Activated CD8-positive, alpha-beta memory T cell treated with anti-CD3 and anti-CD28 coated beads, Interleukin-2, amount 10 ng/mL, durations not matched to agents 7 days and 5 days (primary cell): ENCODE measurements at regions not wholly inside any gene's neighbourhood (a gene's known extent, or its start where the extent isn't known, plus 50 kb on each side); places are given as distances from the start of the nearest gene placed in this dataset.
A peak's percentile ranks its signal among the peaks of the same experiment; 100 is the strongest.

Experiments
- ATAC-seq: fragments of 150-1000 bp; cut with Tn5 transposase; one replicate; pipeline ENCODE4 v1.10.0; 2021; ENCODE audit warnings: moderate library complexity
- CTCF ChIA-PET: fragments of 350-600 bp; sonication (Branson Sonifier 250); formaldehyde crosslinking; loops from one replicate; lab custom pipeline; 2021; ENCODE audit warnings: antibody characterized with exemption; lab: Charles Lee
- DNase-seq: peaks from one replicate; pipeline ENCODE4 v3.0.0-alpha.2; 2020
- H3K27ac Mint-ChIP-seq: one replicate; pipeline ENCODE4 v1.8.0; 2021; ENCODE audit warnings: mild to moderate bottlenecking, mixed read lengths
- H3K27me3 Mint-ChIP-seq: one replicate; pipeline ENCODE4 v1.8.0; 2021; ENCODE audit warnings: mixed read lengths
- H3K36me3 Mint-ChIP-seq: one replicate; pipeline ENCODE4 v1.8.0; 2021; ENCODE audit warnings: mild to moderate bottlenecking, mixed read lengths
- H3K4me1 Mint-ChIP-seq: one replicate; pipeline ENCODE4 v1.8.0; 2021; ENCODE audit warnings: mixed read lengths
- H3K4me3 Mint-ChIP-seq: one replicate; pipeline ENCODE4 v1.8.0; 2021; ENCODE audit warnings: mild to moderate bottlenecking, moderate library complexity, mixed read lengths
- H3K9me3 Mint-ChIP-seq: one replicate; pipeline ENCODE4 v1.8.0; 2022; ENCODE audit warnings: low read depth, mixed read lengths

- Mint-ChIP-seq H3K27ac (no peak overlapping the region), H3K27me3 (peaks cover 2% of the 10 kb centered on the region), H3K36me3 (no peaks in the 10 kb centered on the region), H3K9me3 (peaks cover 2% of the 10 kb centered on the region), H3K4me3 (no peak overlapping the region), H3K4me1 (no peaks in the 10 kb centered on the region)
- ATAC-seq (no peak), DNase-seq (no peak)
- CTCF ChIA-PET, result no interaction called here
Observed at GRCh38 chr15:100735129-100736053, 133.0 kb downstream of the ASB7 start.

- ATAC-seq, result no peak
- H3K4me1 Mint-ChIP-seq, result no peaks in the 10 kb centered on the region
- H3K27ac Mint-ChIP-seq, result no peak overlapping the region
- no peak for DNase-seq
- no peak overlapping the region for H3K4me3 Mint-ChIP-seq
- peaks cover 10% of the 10 kb centered on the region for H3K27me3 Mint-ChIP-seq
- CTCF ChIA-PET, result no interaction called here
- H3K9me3 Mint-ChIP-seq, result peaks cover 2% of the 10 kb centered on the region
- no peaks in the 10 kb centered on the region for H3K36me3 Mint-ChIP-seq
Observed at GRCh38 chr15:100737214-100737613, 134.8 kb downstream of the ASB7 start.

- no peaks in the 10 kb centered on the region for H3K36me3 Mint-ChIP-seq
- peaks cover 2% of the 10 kb centered on the region for H3K9me3 Mint-ChIP-seq
- H3K27me3 Mint-ChIP-seq, result peaks cover 22% of the 10 kb centered on the region
- H3K4me3 Mint-ChIP-seq, result no peak overlapping the region
- DNase-seq, result no peak
- H3K27ac Mint-ChIP-seq, result no peak overlapping the region
- no peaks in the 10 kb centered on the region for H3K4me1 Mint-ChIP-seq
- CTCF ChIA-PET, result interaction anchor here (1.1 kb wide), 1 partner anchor 134 kb away, joined by 3 read pairs; no protein-coding TSS in a partner anchor
- ATAC-seq, result no peak
Observed at GRCh38 chr15:100738614-100739013, 136.2 kb downstream of the ASB7 start.

GRCh38 chr15:100740138-100740537 lies 137.7 kb downstream of the ASB7 start:
- CTCF ChIA-PET, result no interaction called here
- peaks cover 29% of the 10 kb centered on the region for H3K27me3 Mint-ChIP-seq
- no peak for DNase-seq
- no peak overlapping the region for H3K27ac Mint-ChIP-seq
- H3K9me3 Mint-ChIP-seq, result no peaks in the 10 kb centered on the region
- no peaks in the 10 kb centered on the region for H3K4me1 Mint-ChIP-seq
- no peak for ATAC-seq
- no peak overlapping the region for H3K4me3 Mint-ChIP-seq
- H3K36me3 Mint-ChIP-seq, result no peaks in the 10 kb centered on the region

GRCh38 chr15:100751585-100751984 lies 128.0 kb upstream of the ALDH1A3 start:
- Mint-ChIP-seq H3K9me3 (peaks cover 9% of the 10 kb centered on the region), H3K4me3 (no peak overlapping the region), H3K36me3 (no peaks in the 10 kb centered on the region), H3K27ac (no peak overlapping the region), H3K27me3 (peaks cover 45% of the 10 kb centered on the region), H3K4me1 (no peaks in the 10 kb centered on the region)
- ATAC-seq (no peak), DNase-seq (no peak)
- CTCF ChIA-PET, result no interaction called here

GRCh38 chr15:100753503-100753902 lies 126.1 kb upstream of the ALDH1A3 start:
- no peaks in the 10 kb centered on the region for H3K9me3 Mint-ChIP-seq
- no peak overlapping the region for H3K27ac Mint-ChIP-seq
- CTCF ChIA-PET, result no interaction called here
- no peak for ATAC-seq
- H3K4me1 Mint-ChIP-seq, result no peaks in the 10 kb centered on the region
- no peaks in the 10 kb centered on the region for H3K36me3 Mint-ChIP-seq
- H3K4me3 Mint-ChIP-seq, result no peak overlapping the region
- peaks cover 45% of the 10 kb centered on the region for H3K27me3 Mint-ChIP-seq
- no peak for DNase-seq

GRCh38 chr15:100757661-100758060 lies 122.0 kb upstream of the ALDH1A3 start:
- no peak overlapping the region for H3K4me3 Mint-ChIP-seq
- no peaks in the 10 kb centered on the region for H3K4me1 Mint-ChIP-seq
- no peaks in the 10 kb centered on the region for H3K9me3 Mint-ChIP-seq
- ATAC-seq (no peak), DNase-seq (no peak)
- CTCF ChIA-PET, result no interaction called here
- peaks cover 53% of the 10 kb centered on the region for H3K27me3 Mint-ChIP-seq
- no peaks in the 10 kb centered on the region for H3K36me3 Mint-ChIP-seq
- H3K27ac Mint-ChIP-seq, result no peak overlapping the region

GRCh38 chr15:100758555-100758954 lies 121.1 kb upstream of the ALDH1A3 start:
- CTCF ChIA-PET, result no interaction called here
- Mint-ChIP-seq H3K27me3 (peaks cover 49% of the 10 kb centered on the region), H3K36me3 (no peaks in the 10 kb centered on the region), H3K27ac (no peak overlapping the region), H3K4me1 (no peaks in the 10 kb centered on the region), H3K9me3 (no peaks in the 10 kb centered on the region), H3K4me3 (no peak overlapping the region)
- no peak for DNase-seq
- no peak for ATAC-seq

- Mint-ChIP-seq H3K4me1 (no peaks in the 10 kb centered on the region), H3K27ac (no peak overlapping the region), H3K27me3 (peaks cover 45% of the 10 kb centered on the region), H3K4me3 (no peak overlapping the region), H3K9me3 (no peaks in the 10 kb centered on the region), H3K36me3 (no peaks in the 10 kb centered on the region)
- CTCF ChIA-PET, result no interaction called here
- DNase-seq (no peak), ATAC-seq (no peak)
Observed at GRCh38 chr15:100759106-100759505, 120.5 kb upstream of the ALDH1A3 start.

GRCh38 chr15:100759698-100760356 lies 119.8 kb upstream of the ALDH1A3 start:
- Mint-ChIP-seq H3K4me3 (no peak overlapping the region), H3K27ac (no peak overlapping the region), H3K27me3 (peaks cover 38% of the 10 kb centered on the region), H3K36me3 (no peaks in the 10 kb centered on the region), H3K4me1 (no peaks in the 10 kb centered on the region), H3K9me3 (no peaks in the 10 kb centered on the region)
- ATAC-seq (peak; percentile 27), DNase-seq (no peak)
- CTCF ChIA-PET, result no interaction called here

- CTCF ChIA-PET, result no interaction called here
- Mint-ChIP-seq H3K9me3 (no peaks in the 10 kb centered on the region), H3K4me1 (no peaks in the 10 kb centered on the region), H3K27me3 (peaks cover 35% of the 10 kb centered on the region), H3K27ac (no peak overlapping the region), H3K36me3 (no peaks in the 10 kb centered on the region), H3K4me3 (no peak overlapping the region)
- DNase-seq (no peak), ATAC-seq (no peak)
Observed at GRCh38 chr15:100760357-100760903, 119.2 kb upstream of the ALDH1A3 start.

- Mint-ChIP-seq H3K27me3 (peaks cover 29% of the 10 kb centered on the region), H3K4me3 (no peak overlapping the region), H3K36me3 (no peaks in the 10 kb centered on the region), H3K4me1 (no peaks in the 10 kb centered on the region), H3K9me3 (no peaks in the 10 kb centered on the region), H3K27ac (no peak overlapping the region)
- no peak for ATAC-seq
- DNase-seq, result no peak
- CTCF ChIA-PET, result no interaction called here
Observed at GRCh38 chr15:100761290-100761935, 118.2 kb upstream of the ALDH1A3 start.

- Mint-ChIP-seq H3K4me3 (no peak overlapping the region), H3K36me3 (no peaks in the 10 kb centered on the region), H3K4me1 (no peaks in the 10 kb centered on the region), H3K9me3 (no peaks in the 10 kb centered on the region), H3K27me3 (peaks cover 26% of the 10 kb centered on the region), H3K27ac (no peak overlapping the region)
- CTCF ChIA-PET, result no interaction called here
- DNase-seq, result no peak
- ATAC-seq, result no peak
Observed at GRCh38 chr15:100762289-100762688, 117.3 kb upstream of the ALDH1A3 start.
